ENCODE measurements at regions not wholly inside any gene's neighbourhood (a gene's known extent, or its start where the extent isn't known, plus 50 kb on each side); places are given as distances from the start of the nearest gene placed in this dataset.

DNA sequence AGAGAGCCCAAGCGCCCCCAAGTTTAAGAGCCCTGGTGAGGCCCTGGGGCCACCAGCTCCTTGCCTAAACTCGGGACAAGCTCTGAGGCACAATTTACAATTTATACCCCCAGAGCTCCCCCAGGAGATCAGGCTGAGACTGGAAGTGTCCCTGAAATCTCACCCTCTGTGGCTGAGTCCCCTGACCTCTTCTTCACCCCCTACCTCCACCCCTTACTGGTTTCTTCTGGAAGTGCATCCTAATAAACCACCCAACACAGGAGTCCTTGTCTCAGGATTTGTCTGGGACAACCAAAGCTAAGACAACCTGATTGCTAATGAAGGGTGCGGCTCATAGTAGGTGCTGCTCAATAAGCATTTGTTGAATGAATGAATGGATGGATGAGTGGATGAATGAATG lies 206.4 kb downstream of the BCL11B start:
- ATAC-seq (ENCODE audit: insufficient number of reproducible peaks, low FRiP score, low read depth) (no peak), DNase-seq (ENCODE audit: low spot score) (no peak)
- Histone ChIP-seq H3K27ac (no peak overlapping the region), H3K4me3 (no peak overlapping the region), H3K27me3 (replicated peaks; ENCODE audit: insufficient read depth) (no peaks in the 10 kb centered on the region), H3K4me1 (ENCODE audit: control insufficient read depth in 1 of 2, low read depth in 2 of 2) (no peaks in the 10 kb centered on the region), H3K36me3 (no peaks in the 10 kb centered on the region), H3K9me3 (no peaks in the 10 kb centered on the region)
- TF ChIP-seq, protein P1, sequence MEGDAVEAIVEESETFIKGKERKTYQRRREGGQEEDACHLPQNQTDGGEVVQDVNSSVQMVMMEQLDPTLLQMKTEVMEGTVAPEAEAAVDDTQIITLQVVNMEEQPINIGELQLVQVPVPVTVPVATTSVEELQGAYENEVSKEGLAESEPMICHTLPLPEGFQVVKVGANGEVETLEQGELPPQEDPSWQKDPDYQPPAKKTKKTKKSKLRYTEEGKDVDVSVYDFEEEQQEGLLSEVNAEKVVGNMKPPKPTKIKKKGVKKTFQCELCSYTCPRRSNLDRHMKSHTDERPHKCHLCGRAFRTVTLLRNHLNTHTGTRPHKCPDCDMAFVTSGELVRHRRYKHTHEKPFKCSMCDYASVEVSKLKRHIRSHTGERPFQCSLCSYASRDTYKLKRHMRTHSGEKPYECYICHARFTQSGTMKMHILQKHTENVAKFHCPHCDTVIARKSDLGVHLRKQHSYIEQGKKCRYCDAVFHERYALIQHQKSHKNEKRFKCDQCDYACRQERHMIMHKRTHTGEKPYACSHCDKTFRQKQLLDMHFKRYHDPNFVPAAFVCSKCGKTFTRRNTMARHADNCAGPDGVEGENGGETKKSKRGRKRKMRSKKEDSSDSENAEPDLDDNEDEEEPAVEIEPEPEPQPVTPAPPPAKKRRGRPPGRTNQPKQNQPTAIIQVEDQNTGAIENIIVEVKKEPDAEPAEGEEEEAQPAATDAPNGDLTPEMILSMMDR (IDR thresholded peaks at IDR 0.05), result no peak

DNA sequence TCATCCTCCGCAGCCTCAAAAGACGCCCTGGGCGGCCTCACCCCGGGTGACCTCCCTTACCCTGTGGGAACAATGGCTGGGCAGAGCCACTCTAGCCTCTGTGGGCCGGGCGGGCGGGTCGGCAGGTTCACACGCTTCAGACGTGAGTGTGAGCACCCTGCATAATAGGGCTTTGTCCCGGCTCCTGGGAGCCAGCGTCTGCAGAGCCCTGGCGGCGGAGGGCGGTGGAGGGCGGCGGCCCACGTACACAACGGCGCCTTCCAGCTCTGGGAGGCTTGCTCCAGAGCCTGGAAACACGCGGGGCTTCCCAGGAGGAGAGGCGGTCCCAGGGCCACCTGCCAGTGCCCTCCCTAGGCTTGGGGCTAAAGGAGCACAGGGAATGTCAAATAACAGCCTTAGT lies 205.6 kb downstream of the BCL11B start:
- Histone ChIP-seq H3K4me3 (no peak overlapping the region), H3K36me3 (no peaks in the 10 kb centered on the region), H3K9me3 (peaks cover 4% of the 10 kb centered on the region), H3K27me3 (replicated peaks; ENCODE audit: insufficient read depth) (no peaks in the 10 kb centered on the region), H3K4me1 (ENCODE audit: control insufficient read depth in 1 of 2, low read depth in 2 of 2) (no peaks in the 10 kb centered on the region), H3K27ac (no peak overlapping the region)
- DNase-seq (ENCODE audit: low spot score) (no peak), ATAC-seq (ENCODE audit: insufficient number of reproducible peaks, low FRiP score, low read depth) (no peak)
- TF ChIP-seq, protein P1 (IDR thresholded peaks at IDR 0.05), result no peak

DNA sequence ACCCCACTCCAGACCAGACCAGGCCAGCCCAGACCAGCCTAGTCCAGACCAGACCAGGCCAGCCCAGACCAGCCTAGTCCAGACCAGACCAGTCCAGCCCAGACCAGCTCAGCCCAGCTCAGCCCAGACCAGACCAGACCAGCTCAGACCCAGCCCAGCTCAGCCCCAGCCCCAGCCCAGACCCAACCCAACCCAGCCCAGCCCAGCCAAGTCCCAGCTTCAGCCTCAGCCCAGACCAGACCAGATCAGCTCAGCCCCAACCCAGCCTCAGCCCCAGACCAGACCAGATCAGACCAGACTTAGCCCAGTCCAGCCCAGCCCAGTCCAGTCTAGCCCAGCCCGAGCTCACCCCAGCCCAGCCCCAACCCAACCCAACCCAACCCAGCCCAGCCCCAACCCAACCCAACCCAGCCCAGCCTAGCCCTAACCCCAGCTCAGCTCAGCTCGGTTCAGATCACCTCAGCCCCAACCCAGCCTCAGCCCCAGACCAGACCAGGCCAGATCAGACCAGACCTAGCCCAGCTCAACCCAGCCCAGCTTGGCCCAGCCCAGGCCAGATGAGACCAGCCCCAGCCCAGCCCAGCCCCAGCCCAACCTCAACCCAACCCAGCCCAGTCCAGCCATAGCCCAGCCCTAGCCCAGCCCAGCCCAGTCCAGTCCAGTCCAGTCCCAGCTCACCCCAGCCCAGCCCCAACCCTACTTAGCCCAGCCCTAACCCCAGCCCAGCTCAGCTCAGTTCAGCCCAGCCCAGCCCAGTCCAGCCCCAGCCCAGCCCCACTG lies 204.7 kb downstream of the BCL11B start:
- no peaks in the 10 kb centered on the region for H3K36me3 ChIP-seq
- TF ChIP-seq, protein P1 (IDR thresholded peaks at IDR 0.05), result no peak
- DNase-seq (ENCODE audit: low spot score) (no peak), ATAC-seq (ENCODE audit: insufficient number of reproducible peaks, low FRiP score, low read depth) (no peak)
- H3K27me3 ChIP-seq (replicated peaks; ENCODE audit: insufficient read depth), result no peaks in the 10 kb centered on the region
- no peak overlapping the region for H3K4me3 ChIP-seq
- peaks cover 4% of the 10 kb centered on the region for H3K9me3 ChIP-seq
- H3K27ac ChIP-seq, result no peak overlapping the region
- no peaks in the 10 kb centered on the region for H3K4me1 ChIP-seq (ENCODE audit: control insufficient read depth in 1 of 2, low read depth in 2 of 2)

DNA sequence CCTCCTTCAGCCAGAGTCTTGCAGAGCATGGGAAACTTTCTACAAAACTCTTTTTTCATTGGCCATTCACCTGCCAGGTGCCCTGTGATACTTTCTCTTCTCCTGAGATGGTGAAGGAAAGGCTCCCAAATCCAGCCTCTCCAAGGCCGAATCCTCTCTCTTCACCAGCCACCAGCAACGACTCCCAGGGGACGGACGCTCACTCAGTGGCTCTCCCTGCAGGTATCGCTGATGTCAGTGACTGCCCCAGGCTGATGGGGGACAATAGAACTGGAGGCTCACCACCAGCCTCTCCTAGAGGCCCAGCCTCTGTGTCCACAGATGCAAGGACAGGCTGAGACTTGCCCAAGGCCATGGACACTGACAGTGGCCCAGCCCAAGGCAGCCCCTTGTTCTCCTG lies 204.1 kb downstream of the BCL11B start:
- no peaks in the 10 kb centered on the region for H3K36me3 ChIP-seq
- no peaks in the 10 kb centered on the region for H3K4me1 ChIP-seq (ENCODE audit: control insufficient read depth in 1 of 2, low read depth in 2 of 2)
- DNase-seq (ENCODE audit: low spot score), result no peak

DNA sequence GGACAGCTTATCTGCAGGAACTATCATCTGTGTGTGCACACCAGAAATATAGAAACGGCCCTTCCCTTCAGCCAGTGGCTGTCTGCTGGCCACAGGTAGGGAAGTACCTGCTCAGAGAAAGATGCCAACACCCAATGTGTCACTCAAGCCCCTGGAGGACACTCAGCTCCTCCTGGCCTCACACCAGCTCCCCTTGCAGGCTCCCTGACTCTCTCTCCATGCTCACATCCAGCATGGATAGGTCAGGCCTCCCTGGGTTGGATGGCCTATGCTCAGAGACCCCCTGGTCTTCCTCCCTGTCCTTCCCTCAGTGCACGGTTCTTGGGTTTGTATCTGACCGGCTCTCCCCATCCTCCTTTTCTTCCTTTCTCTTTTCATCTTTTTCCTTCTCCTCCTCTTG lies 202.1 kb downstream of the BCL11B start:
- Histone ChIP-seq H3K27ac (no peak overlapping the region), H3K27me3 (replicated peaks; ENCODE audit: insufficient read depth) (no peaks in the 10 kb centered on the region), H3K9me3 (peaks cover 4% of the 10 kb centered on the region), H3K4me1 (ENCODE audit: control insufficient read depth in 1 of 2, low read depth in 2 of 2) (no peaks in the 10 kb centered on the region), H3K36me3 (no peaks in the 10 kb centered on the region), H3K4me3 (no peak overlapping the region)
- TF ChIP-seq, protein P1 (IDR thresholded peaks at IDR 0.05), result no peak
- ATAC-seq (ENCODE audit: insufficient number of reproducible peaks, low FRiP score, low read depth), result no peak
- no peak for DNase-seq (ENCODE audit: low spot score)

More for the DNA sequence above, 204.1 kb downstream of the BCL11B start:
- TF ChIP-seq, protein P1 (IDR thresholded peaks at IDR 0.05), result no peak
- Histone ChIP-seq H3K9me3 (peaks cover 4% of the 10 kb centered on the region), H3K27me3 (replicated peaks; ENCODE audit: insufficient read depth) (no peaks in the 10 kb centered on the region), H3K4me3 (no peak overlapping the region), H3K27ac (no peak overlapping the region)
- ATAC-seq (ENCODE audit: insufficient number of reproducible peaks, low FRiP score, low read depth), result no peak
